ENCODE measurements at regions not wholly inside any gene's neighbourhood (a gene's known extent, or its start where the extent isn't known, plus 50 kb on each side); places are given as distances from the start of the nearest gene placed in this dataset.

DNA sequence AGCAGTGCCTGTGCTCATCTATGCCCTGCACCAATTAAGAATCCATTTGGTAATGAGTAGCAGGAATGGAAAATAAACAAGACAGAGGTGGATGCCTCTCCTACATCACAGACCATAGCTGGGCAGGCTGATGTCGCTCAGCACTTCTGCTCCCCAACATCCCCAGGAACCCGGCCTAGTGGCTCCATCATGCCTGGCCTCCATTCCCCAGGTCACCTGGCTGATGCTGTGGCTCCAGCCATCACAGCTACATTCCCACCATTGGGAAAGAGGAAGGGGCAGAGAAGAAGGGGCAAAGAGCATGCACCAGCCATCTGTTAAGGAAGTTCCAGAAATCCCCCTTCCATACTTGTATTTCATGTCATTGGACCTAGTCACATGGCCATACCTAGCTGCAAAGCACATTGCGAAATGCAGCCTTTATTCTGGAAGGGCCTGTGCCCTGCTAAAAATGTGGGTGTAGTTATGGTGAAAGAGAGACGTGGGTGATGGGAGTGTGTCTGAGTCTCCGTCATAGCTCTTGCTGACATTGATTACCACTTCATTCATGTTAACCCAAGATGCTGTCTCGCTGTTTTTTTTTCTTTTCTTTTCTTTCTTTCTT is 86.1 kb upstream of the ADAMTS2 start:
- DNase-seq (ENCODE audit: low spot score) = no peak
- no peak overlapping the region for H3K27ac ChIP-seq
- TF ChIP-seq, protein P1, sequence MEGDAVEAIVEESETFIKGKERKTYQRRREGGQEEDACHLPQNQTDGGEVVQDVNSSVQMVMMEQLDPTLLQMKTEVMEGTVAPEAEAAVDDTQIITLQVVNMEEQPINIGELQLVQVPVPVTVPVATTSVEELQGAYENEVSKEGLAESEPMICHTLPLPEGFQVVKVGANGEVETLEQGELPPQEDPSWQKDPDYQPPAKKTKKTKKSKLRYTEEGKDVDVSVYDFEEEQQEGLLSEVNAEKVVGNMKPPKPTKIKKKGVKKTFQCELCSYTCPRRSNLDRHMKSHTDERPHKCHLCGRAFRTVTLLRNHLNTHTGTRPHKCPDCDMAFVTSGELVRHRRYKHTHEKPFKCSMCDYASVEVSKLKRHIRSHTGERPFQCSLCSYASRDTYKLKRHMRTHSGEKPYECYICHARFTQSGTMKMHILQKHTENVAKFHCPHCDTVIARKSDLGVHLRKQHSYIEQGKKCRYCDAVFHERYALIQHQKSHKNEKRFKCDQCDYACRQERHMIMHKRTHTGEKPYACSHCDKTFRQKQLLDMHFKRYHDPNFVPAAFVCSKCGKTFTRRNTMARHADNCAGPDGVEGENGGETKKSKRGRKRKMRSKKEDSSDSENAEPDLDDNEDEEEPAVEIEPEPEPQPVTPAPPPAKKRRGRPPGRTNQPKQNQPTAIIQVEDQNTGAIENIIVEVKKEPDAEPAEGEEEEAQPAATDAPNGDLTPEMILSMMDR (IDR thresholded peaks at IDR 0.05) = no peak
- H3K4me3 ChIP-seq = no peak overlapping the region
- H3K27me3 ChIP-seq = no peaks in the 10 kb centered on the region
- no peaks in the 10 kb centered on the region for H3K36me3 ChIP-seq
- no peaks in the 10 kb centered on the region for H3K9me3 ChIP-seq
- no peaks in the 10 kb centered on the region for H3K4me1 ChIP-seq

DNA sequence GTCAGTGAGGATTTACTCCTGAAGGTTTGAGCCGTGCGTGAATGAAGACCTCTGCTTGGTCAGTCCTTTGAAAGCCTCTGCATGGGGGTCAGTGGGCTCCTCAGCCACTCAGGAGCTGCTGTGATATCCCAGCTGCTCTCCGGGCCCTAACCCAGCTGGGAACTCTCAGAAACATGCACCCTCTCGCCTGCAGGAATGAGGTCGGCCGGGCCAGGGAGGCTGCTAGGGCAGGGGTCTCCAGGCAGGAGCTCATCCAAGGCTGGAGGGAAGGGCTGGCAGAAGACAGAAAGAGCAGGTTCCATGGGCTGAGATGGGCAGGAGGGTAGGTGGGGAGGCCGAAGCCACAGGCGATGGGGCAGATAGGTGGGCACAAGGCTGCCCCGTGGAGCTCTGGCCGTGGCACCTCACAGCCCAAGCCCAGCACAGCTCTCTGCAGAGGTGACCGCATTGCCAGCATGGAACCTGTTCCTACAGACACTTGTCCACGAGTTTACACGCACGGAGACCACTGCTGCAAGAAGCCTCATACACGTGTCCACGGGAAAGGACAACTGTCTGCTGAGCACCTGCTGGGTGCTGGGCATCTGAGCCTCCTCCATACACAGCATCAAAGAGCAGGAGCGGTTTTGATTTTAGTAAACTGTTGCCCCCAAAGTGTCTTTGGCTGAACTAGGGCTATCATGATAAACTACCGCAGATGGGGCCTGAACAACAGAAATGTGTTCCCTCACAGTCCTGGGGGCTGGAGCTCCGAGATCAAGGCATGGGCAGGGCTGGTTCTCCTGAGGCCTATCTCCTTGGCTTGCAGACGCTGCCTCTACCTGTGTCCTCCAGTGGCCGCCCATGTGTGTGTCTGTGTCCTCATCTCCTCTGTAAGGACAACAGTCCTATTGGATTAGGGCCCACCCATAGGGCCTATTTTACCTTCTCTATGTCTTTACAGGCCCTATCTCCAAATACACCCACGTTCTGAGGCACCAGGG is 85.2 kb upstream of the ADAMTS2 start:
- Histone ChIP-seq H3K4me1 (no peaks in the 10 kb centered on the region), H3K36me3 (no peaks in the 10 kb centered on the region), H3K27me3 (no peaks in the 10 kb centered on the region), H3K9me3 (no peaks in the 10 kb centered on the region), H3K27ac (no peak overlapping the region), H3K4me3 (no peak overlapping the region)
- TF ChIP-seq, protein P1 (IDR thresholded peaks at IDR 0.05) = no peak
- DNase-seq (ENCODE audit: low spot score) = no peak

DNA sequence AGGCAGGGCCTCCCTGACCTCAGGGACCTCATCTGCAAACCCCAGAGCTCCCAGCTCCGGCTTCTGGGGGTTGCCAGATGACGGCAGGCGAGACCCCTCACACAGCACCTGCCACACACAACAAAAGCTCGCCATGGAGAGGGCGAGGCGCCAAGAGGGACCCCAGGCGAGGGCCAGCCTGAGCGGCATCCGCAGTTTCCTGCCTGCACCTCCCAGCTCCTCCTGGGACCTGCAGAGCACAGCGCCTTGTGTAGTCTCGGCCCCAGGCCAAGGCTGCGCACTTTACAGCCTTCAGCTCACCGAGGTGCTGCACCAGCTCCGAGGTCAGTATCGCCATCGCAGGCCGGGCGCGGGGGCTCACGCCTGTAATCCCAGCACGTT is 82.4 kb upstream of the ADAMTS2 start:
- TF ChIP-seq, protein P1 (IDR thresholded peaks at IDR 0.05) = no peak
- Histone ChIP-seq H3K27me3 (no peaks in the 10 kb centered on the region), H3K4me3 (no peak overlapping the region), H3K9me3 (no peaks in the 10 kb centered on the region), H3K36me3 (no peaks in the 10 kb centered on the region), H3K27ac (no peak overlapping the region), H3K4me1 (no peaks in the 10 kb centered on the region)
- no peak for DNase-seq (ENCODE audit: low spot score)

DNA sequence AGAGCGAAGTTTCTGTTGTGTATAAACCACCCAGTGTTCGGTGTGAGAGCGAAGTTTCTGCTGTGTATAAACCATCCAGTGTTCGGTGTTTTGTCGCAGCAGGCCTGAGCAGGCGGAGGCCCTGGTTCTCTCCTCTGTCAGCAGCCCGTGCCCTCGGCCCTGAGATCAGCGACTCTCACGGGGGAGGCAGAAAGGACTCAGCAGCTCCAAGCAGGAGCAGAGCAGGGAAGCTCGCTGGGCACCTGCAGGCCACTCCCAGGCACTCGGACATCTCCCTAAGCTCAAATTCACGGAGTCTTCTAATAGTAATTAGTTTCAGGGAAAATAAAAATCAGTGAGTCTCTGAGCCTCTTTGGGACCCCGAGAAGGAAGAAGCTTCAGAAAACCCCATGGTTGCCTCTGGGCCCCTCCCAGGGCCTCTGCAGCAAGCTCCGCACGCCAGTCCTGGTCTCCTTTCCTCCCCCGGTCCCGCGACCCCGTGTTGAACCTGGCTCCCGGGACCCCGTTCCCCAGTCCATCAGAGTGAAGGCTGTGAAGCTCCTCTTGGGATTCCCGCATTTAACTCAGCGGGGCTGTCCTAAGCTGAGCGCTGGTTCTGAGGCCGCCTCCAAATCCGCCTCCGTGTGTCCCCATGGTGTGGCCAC is 81.9 kb upstream of the ADAMTS2 start:
- Histone ChIP-seq H3K9me3 (no peaks in the 10 kb centered on the region), H3K27ac (no peak overlapping the region), H3K36me3 (no peaks in the 10 kb centered on the region), H3K4me1 (no peaks in the 10 kb centered on the region), H3K27me3 (no peaks in the 10 kb centered on the region), H3K4me3 (no peak overlapping the region)
- TF ChIP-seq, protein P1 (IDR thresholded peaks at IDR 0.05) = no peak
- DNase-seq (ENCODE audit: low spot score) = no peak

DNA sequence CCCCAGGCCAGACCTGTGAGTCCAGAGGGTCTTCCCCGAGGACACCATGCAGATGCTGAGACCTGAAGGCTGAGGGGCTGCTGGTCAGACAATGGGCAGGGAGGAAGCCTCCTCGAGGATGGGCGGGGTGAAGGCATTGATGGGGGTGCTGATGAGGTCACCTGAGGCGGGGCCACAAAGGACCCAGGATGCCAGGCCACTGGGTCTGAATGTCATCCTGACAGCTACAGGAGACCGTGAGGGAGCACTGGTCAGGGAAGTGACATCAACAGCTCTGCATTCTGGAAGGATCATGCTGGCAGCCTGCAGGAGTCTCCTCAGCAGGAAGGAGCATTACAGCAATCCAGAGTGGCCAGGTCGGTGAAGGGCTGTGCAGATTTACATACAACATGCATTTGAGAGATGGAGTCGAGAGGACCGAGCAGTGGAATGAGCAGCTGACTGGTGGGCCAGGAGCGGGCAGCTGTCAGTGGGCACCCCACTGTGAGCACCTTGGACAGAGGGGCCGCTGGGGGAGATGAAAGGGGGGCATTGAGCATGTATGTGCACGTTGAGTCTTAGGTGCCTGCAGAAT is 77.7 kb upstream of the ADAMTS2 start:
- no peaks in the 10 kb centered on the region for H3K36me3 ChIP-seq
- H3K4me3 ChIP-seq = no peak overlapping the region
- H3K9me3 ChIP-seq = no peaks in the 10 kb centered on the region
- TF ChIP-seq, protein P1 (IDR thresholded peaks at IDR 0.05) = no peak
- no peaks in the 10 kb centered on the region for H3K27me3 ChIP-seq
- no peak for DNase-seq (ENCODE audit: low spot score)
- no peaks in the 10 kb centered on the region for H3K4me1 ChIP-seq
- H3K27ac ChIP-seq = no peak overlapping the region
